Thyroid gland (tissue), 4 donors: ENCODE measurements at regions not wholly inside any gene's neighbourhood (a gene's known extent, or its start where the extent isn't known, plus 50 kb on each side); places are given as distances from the start of the nearest gene placed in this dataset.

Experiments
- CTCF ChIP-seq, 6 experiments: fragments of 200-600 bp in 3 of 6; fragments of 450-650 bp in 3 of 6; sonication (generic) in 3 of 6; IDR thresholded peaks; one replicate each; pipeline ENCODE4 v1.5.1; 2016 to 2019; ENCODE audit warnings: antibody characterized with exemption in 6 of 6, mild to moderate bottlenecking in 2 of 6, inconsistent platforms in 1 of 6, moderate library complexity in 1 of 6
- POLR2A ChIP-seq, 2 donors: fragments of 450-650 bp; IDR thresholded peaks; one replicate each; pipeline ENCODE4 v1.6.1; 2017; ENCODE audit warnings: antibody characterized with exemption in 2 of 2, mild to moderate bottlenecking in 2 of 2, moderate library complexity in 1 of 2

- TF ChIP-seq CTCF (IDR thresholded peaks at IDR 0.05), result no peak
- no peak for TF ChIP-seq POLR2A (IDR thresholded peaks at IDR 0.05)
These were observed 50.4 kb downstream of the RIN2 start for GRCh38 chr20:19808498-19808897.
